Activated T-cell treated with anti-CD3 and anti-CD28 coated beads, Interleukin-2, amount 50 U/mL, for 48 hours (primary cell): ENCODE measurements at regions not wholly inside any gene's neighbourhood (a gene's known extent, or its start where the extent isn't known, plus 50 kb on each side); places are given as distances from the start of the nearest gene placed in this dataset.

Experiments
- DNase-seq, 2 experiments: peaks; one replicate each; pipeline ENCODE4 v3.0.0-alpha.2; 2020

DNA sequence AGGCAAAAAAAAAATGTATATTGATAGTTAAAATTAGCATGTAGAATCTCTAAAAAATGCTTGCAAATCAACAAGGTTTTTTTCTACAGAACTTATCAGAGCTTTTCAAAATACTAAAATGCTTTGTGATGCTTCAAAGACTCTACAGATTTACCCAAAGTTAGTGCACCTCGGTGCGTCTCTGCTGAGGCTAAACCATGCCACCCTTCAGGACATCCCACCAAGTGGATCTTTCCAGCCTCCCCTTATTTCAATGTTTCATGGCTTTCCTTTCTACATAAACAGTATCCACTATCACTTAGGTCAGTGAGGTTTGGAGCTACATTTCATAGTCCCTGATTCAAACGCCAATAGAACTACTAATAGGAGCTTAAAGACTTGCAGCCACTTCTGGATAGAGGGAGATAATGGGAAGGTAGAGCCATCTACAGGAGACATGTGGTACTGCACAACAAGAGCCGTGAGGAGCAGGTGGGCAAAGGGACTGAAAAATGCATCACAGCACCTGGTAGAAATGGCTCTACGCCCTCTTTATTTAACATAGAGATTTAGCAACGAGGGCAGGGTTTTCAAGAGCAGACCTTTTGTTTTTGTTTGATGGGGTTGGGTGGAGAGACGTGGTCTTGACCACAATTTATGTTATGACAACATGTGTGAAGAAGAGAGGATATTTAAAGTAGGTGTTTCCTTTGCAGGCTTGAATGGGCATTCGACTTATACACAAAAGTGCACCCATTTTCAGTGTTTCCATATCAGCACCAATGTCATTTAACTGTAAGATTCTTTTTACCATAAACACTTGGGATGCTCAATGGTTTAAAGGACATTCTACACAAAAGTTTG lies 56.1 kb upstream of the SLC35G4 start:
- DNase-seq: peak; percentile 34 to 40

DNA sequence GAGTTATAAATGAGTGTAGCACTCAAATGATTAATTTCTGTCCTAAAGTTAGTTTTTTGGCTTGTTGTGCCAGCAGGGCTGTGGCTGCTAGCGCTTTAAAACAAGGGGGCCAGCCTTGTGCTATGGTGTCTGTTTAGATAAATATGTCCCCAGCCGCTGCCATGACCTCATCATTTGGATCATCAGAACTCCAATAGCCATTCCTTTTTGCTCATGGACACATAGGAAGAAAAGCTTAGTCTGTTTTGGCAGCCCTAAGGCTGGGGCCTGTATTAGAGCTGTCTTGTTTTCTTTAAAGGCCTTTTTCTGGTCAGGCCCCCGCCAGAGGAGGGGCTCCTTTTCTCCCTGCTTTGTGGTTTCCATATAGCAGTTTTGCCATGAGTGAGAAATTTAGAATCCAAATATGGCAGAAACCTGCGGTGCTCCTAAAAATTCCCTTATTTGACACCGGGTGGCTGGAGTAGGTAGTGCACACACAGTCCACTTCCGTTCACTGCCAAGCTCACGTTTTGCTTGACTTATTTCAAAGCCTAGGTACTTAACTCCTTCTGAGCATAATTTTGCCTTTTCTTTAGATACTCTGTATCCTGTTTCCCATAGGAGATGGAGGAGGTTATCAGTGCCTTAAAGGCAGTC lies 60.4 kb upstream of the SLC35G4 start:
- DNase-seq: no peak

DNA sequence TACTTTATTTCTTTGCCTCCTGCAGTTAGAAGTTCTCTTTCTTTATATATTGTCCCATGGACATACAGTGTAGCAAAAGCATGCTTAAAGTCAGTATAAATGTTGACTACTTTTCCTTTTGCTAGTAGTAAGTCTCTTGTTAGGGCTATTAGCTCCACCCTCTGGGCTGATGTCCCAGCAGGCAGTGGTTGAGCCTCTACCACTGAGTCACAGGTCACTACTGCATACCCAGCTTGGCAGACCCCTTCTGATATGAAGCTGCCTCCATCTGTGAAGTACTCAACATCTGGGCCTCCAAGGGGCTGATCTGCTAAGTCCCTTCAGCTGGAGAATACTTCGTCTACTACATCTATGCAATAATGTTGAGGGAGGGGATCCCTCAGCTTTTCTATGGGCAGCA lies 61.0 kb upstream of the SLC35G4 start:
- DNase-seq: no peak

DNA sequence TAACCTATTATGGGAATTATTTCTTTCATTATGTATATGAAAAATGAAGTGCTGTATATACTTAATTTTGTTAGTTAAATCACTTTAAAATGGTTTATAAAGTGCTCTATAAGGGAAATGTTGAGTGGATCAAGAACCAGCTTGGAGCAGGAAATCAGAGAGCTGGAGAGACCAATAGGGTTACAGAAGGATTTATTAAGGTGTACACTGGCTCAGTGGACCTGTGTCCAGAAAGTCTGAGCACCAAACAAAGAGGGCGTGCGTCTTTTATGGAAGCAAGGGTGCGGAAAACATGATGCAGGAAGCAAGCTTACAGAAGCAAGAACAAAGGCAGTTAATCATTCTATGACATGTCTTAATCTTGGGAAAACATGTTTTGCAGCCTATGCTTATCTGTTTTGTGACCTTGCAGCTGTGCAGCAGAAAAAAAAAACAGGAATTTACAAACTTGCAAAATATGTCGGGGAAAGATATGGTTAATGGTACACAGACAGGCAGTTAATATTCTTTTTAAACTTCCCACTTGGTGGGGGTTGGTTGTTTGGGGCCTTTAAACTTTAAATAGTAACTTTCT lies 65.2 kb upstream of the SLC35G4 start:
- no peak for DNase-seq

DNA sequence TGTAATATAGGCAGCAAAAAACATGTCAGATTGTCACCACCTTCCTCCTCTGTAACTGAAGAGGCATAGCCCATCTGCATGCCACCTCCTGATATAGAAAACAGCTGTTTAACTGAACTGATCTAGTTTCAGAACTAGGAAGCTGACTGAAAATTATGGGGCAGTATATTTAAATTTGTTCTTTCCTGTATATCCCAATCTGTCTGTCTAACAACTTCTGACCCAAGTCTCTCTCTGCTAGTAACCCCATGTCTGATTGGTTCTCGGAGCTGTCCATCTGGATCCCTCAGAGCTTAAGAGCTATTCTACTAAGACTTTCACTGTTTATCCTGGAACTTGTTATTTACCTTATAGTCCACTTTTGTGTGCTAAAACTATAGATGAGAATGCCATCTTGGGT lies 68.2 kb upstream of the SLC35G4 start:
- DNase-seq: no peak

DNA sequence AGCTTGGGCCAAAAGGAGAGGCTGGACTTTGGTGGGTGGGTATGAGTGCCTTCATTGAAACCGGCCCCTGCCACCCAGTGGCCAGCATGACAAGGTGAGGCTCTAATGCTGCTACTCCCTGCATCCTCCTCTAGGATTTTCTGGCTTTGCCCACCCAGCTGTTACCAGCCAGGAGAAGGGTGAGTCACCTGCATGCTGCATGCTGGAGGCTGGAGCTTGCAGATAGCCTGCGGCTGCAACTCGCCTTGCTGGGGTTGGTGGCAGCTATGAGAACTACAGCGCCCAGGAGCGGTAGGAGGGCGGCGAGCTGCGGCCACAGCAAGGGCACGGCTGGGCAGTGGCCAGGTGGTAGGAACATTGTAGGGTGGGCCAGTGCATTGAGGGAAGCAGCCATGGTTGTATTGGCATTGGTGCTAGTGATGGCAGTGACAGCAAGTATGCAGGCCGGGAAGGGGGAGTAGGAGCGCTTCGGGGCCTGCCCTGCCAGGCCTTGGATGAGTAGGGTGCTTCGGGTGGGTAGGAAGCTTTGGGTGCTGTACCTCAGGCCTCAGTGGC lies 75.4 kb upstream of the SLC35G4 start:
- no peak for DNase-seq

DNA sequence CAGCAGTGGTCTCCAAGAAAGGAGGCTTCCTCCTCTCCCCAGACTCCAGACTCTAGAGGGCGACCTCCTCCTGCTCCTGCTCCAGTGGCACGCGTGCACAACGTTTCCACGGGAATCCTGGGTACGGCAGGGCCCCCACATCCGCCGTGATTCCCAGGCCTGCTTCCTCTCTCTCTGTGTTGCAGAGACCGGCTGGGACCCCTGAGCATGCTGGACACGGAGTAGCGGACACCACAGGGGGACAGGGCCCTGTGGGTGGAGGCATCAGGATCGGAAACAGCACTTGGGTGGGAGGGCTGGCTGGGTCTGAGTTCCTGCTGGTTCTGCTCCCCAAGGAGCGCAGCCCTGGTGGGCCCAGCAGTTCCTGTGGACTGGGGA lies 75.9 kb upstream of the SLC35G4 start:
- DNase-seq: no peak

DNA sequence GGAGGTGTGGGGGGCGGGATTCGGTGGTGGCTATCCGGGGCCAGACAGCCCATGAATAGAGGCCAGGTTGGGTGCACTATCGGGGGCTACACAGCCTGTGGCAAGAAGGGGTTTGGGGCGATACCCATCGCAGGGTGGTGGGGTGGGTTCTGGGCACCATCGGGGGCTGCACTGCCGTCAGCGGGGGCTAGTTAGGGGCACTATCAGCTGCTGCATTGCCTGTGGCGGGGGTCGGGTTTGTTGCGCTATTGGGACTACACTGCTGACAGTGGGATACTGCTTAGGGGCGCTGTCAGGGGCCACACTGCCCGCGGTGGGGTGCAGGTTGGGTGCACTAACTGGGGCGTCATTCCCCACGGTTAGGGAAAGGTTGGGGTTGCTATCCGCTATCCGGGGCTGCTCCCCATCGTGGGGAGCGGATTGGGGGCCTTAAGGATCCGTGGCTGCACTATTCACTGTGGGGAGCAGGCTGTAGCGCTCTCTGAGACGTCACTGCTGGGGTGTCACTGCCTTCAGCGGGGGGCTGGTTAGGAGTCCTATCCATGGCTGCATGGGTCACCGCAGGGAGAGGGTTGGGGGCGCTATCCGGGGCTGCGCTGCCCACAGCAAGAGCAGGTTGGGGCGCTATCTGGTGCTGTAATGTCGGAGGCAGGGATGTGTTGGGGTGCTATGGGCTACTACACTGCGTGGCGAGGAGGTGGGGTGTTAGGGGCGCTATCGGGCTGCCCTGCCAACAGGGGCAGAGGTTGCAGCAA lies 76.5 kb upstream of the SLC35G4 start:
- DNase-seq: no peak

DNA sequence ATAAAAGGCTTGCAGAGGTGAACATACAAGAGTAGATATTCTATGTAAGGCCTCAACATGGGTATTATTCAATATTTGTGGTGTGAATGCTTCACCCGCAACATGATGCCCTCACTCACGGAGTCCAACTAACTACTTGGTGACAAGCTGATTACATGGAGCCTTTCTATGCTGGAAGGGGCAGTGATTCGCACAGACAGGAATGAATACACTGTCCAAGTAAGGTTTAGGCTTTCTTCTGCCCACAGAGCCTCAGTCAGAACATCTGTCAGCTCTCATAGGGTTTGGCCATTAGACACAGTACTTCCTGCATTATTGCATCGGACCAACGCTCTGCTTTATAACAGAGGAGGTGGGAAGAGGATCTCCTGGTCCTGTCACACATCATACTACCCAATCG lies 80.3 kb upstream of the SLC35G4 start:
- no peak for DNase-seq

DNA sequence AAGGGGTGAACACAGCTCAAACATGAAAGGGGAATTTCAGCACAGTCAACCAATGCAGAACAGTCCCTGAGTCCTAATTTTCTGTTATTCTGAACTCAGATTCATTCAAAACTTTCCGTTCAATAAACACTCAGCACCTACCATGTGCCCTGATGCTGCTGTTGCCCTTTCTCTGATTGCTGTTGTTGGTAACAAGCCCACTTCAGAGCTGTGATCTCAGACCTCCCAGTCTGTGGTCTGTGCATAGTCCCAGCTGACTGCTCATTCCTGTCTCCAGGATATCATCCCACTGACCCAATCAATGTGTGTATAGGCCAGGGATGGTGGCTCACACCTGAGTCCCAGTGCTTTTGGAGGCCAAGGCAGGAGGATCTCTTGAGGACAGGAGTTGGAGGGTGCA lies 82.7 kb upstream of the SLC35G4 start:
- no peak for DNase-seq

DNA sequence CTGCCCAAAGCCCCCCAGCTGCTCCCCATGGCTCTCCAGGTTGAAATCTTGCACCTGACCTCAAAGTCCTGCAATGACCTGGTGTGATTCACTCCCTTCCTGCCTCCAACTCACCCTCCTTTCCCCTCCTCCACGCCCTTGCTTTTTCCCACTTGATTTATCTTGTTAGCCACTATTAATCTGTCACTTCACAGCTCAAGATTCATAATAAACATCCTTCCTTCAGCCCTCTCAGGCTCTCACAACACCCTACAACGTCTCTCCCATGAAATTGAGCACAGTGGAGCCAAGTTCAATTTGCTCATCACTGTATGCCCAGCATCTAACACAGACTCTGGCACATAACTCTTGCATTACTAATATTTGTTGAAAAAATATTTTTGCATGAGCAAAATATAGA lies 85.6 kb upstream of the SLC35G4 start:
- DNase-seq: no peak

DNA sequence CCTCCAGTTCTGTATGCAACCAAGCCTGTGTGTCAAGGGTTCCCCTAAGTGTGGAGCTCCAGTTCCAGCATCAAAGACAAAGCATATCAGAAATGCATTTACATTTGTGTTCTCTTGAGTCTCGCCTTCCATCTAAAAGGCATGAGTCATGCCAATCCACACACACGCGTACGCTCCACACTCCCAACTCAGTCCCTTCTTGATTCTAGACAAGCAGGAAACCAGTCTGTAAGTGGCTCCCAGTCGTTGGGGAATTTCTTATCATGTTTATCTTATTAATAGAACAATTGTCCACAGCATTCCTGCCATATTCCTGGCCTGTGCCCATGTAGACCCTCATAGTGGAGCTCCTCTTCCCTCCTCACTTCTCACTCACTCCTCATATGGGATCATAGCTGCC lies 86.4 kb upstream of the SLC35G4 start:
- DNase-seq: no peak

DNA sequence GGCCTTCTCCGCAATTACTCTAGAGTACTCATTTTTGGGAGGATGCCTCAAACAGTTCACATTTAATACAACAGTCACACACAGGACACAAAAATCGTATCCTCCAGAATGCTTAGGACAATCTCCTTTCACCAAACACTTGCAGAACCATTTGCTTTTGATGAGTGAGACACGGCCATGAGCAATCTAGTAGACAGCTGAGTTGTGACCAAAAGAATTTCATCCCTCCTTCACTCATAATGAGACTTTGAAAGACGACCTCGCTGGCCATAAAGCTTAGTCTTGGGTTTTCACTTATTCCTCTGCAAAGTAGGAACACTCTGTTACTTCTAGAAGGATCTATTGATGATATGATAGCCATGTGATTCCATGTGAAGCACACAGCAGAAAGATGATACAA lies 87.5 kb upstream of the SLC35G4 start:
- DNase-seq: no peak

DNA sequence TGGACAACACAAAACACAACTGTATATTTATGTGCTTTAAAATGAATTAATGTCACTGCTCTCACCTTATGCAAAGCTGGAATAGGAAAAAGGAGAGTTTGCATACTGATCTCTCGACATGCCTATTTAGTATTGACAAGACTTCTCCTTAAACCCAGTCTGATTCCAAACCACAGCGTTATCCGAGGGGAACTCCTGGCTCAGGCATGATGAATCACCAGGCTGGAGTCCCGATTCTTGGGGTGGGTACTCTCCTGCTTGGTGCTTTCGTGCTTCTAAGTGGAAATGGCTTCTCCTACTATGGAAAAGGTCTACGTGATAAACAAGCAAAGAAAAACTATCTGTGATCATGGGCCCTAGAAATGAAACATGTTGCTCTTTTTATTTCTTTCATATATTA lies 88.9 kb upstream of the SLC35G4 start:
- no peak for DNase-seq

DNA sequence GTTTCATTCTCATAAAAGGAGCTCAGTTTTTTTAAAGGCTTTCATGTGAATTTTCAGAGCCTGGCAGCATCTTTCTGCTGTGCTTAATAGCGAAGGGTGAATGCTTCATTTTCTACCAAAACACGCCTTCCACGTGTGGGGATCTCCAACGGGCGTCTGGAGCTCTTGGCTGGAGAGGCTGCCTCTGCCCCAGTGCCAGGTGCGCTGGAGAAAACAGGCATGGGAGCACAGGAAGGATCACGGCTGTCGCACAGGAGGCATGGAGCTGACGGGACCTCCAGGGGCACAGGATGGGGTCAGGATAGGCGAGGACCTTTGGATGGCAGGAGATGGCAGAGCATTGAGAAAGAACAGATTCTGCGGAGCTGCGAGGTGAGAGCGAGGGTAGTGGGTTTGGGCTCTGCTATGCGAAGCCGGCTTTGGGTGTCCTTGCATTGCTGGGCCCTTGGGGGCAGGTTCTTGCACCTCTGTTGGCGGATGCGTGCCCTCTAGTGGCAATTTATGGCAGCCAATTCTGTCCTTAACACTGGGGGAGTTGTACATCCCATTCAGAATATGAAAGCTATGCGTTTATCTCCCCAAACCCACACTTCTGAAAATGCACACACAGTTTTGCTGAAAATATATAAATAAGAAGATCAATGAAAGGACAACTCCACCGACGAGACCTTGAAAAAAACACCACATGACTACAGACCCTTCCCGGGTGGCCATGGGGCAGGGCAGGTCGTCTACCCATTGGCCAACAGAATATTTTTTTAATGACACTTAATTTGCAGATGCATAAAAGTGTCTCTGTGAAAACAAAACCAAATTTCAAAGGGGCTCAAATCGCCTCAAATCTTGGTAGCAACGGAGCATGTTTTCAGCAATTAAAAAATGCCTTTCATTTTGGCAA lies 90.4 kb upstream of the SLC35G4 start:
- peak; percentile 64 to 66 for DNase-seq

DNA sequence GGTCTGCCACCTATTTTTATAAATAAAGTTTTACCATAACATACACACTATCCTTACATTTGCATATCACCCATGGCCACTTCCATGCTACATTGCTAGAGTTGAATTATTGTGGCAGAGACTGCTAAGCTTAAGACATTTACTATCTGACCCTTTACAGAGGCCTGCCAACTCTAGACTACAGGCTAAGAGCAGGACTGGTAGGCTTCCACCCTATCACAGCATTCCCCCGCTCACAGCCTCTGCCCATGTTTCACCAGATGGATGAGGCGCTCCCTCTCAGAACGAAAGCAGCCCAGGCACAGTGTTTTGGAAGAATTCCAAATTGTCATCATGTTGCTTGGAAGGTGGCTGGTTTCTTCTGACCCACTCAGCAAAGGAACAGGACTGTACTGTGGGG lies 91.7 kb upstream of the SLC35G4 start:
- no peak for DNase-seq

DNA sequence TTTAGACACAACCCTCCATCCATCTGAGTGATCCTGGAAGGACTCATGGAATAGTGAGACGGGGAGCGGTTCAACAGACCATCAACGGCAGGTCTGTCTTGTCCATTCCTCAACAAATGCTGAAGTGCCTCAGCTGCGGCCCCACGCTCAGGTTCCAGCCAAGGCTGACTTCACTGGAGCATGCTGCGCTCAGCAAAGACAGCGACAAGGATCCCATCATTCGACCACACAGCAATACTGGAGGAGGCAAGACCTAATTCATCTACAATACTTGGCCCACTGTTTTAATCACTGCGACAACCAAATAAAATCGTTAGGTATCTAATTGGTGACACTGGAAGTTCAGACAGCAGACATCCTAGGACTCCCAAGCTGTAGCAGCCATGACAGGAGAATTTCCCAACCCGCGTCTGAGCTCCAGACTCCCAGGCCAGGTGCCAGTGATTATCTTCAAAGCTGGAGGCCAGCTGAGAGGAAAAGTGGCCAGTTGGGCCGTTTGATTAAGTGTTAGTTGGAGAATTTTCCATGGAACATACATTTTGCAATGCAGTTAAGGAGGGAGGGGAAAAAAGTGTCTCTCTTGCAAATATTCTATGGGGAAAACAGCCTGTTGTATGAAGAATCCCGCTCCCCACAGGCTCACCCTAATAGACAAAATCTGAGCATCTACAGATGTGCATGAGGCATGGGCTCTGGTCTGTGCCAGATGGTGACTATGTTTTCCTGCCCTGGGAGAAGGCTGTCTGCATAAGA lies 92.5 kb upstream of the SLC35G4 start:
- no peak for DNase-seq

DNA sequence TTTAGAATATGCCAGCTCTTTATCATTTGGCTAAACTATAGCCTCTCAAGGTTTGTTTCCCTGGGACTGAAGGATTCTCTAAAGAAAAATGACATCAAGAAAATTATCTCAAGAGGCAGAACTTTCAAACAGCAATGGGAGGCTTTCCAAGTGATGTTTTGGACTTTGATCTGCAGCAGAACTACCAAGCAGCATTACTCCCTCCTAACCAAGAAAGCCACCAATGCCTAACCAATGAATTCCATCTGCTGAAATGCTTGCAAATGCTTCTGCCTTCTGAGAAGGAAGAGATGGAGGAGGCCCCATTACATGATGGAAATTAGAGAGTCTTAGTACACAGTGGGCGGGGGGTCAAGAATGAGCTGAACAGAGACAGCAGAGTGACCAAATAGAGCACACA lies 95.1 kb upstream of the SLC35G4 start:
- DNase-seq: no peak

DNA sequence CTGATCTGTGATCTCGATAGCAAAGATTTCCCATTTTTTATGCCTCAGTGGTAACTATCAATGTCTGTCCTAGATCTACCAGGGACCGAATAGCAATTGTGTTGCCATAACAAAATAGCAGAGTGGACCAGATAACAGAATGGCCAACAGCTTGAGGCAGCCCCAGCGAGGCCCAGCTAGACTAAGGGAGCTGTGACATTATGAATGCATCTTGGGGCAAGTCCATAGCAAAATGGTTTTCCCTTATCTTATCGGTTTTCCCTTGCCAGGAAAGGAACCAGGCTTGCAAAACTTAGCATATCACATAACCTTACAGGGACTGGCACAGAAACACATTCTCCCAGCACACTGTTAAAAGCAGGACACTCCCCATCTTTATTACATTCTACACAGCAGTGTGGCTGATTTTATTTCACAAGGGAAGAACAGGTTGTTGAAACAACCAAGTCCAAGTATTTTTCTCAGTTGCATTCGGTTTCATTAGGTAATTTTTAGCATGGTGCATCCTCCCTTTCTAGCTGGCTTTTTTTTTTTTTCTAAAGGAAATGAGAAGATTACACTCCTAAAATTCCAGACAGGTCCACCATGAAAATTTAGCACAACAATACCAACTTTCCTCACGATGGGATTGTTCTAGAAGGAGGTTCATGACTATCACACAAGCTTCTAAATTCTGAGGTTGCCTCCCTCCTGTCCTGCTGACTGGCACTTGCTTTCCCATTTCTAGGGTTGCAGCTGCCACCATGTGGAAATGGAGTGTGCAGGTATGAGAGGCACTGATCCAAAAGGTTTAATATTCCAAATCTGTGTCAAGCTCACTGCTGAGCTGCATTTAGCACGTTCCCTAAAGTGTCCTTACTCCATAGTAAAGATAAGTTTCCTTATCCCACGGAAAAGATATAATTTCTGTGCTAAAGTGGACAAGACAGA lies 97.0 kb upstream of the SLC35G4 start:
- no peak for DNase-seq

DNA sequence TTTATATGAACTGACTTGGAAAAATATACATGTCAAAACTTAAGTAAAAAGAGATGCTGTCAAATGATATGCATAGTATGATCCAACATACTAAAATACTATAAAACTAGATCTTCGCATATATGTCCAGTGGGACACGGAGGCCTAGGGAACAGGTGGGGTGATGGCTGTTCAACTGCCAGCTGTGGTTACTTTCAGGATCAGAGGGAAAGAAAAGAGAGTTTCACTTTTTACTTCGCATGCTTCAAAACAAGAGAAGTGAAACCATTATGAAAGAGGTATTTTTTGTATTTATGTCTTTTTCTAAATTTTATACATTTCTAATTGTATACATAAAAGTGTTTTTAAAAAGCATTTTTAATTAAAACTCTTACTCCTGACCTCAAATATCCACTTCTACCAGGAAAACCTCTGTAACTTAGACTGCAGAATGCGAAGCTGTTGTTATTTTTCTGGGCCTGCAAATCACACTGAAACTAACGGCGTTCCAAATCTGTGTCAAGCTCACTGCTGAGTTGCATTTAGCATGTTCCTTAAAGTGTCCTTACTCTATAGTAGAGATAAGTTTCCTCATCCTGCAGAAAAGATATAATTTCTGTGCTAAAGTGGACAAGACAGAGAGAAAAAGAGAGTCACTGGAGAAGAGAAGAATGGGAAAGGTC lies 97.8 kb upstream of the SLC35G4 start:
- no peak for DNase-seq
